ENCODE measurements at regions not wholly inside any gene's neighbourhood (a gene's known extent, or its start where the extent isn't known, plus 50 kb on each side); places are given as distances from the start of the nearest gene placed in this dataset.

DNA sequence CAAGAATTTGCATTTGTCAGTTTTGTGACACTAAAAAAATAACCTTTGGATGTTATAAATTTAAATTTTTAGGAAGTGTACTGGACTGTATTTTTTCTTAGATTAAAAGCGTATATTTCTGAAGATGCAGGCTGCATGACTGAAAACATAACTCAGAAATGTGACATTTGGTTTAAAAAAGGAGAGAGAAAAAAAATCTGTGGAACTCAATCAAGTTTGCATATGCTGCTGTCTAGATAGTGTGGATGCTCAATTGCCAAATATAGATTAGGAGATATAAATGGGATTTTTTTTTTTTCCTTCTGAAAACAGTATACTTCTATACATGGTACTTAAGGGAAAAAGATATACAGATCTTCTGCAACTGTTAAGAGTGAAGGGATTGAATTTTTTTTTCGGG, 402.3 kb downstream of the TAF11L14 start:
- POLR2A ChIA-PET = no interaction called here
- CTCF ChIA-PET = no interaction called here
- H3K4me1 ChIP-seq (ENCODE audit: control insufficient read depth, insufficient read depth, low read length) = no peaks in the 10 kb centered on the region

DNA sequence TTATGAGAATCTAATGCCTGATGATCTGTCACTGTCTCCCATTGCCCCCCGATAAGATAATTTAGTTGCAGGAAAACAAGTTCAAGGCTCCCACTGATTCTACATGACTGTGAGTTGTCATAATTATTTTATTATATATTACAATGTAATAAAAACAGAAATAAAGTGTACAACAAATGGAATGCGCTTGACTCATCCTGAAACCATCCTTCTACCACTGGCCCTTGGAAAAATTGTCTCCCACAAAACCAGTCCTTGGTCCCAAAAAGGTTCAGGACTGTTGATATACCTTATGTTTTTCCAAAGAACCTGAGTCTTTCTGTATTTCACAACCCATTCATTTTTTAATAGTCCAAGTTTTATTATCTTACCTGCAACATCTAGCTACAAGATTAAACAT, 403.5 kb downstream of the TAF11L14 start:
- Histone ChIP-seq H3K27ac (ENCODE audit: extremely low read depth, low read depth, low read length) (no peak overlapping the region), H3K4me3 (ENCODE audit: low read depth, low read length) (no peak overlapping the region), H3K9me3 (ENCODE audit: control insufficient read depth, insufficient read depth, low read depth, low read length) (no peaks in the 10 kb centered on the region), H3K4me1 (ENCODE audit: control insufficient read depth, insufficient read depth, low read length) (no peaks in the 10 kb centered on the region), H3K36me3 (ENCODE audit: control insufficient read depth in 2 of 2, insufficient read depth in 1 of 2, low read length in 2 of 2) (no peaks in the 10 kb centered on the region)
- ChIA-PET POLR2A (no interaction called here), CTCF (no interaction called here)
- TF ChIP-seq MEIS1 (CRISPR knock-in tag; IDR thresholded peaks at IDR 0.05; ENCODE audit: borderline replicate concordance) (no peak), ZNF558 (tag by site-specific recombination; IDR thresholded peaks at IDR 0.05) (no peak), GLI4 (tag by site-specific recombination; IDR thresholded peaks at IDR 0.05) (no peak), TRIM28 (IDR thresholded peaks at IDR 0.05; ENCODE audit: borderline replicate concordance, low read length) (no peak), ZNF529 (tag by site-specific recombination; IDR thresholded peaks at IDR 0.05; ENCODE audit: insufficient replicate concordance) (no peak), IKZF3 (tag by site-specific recombination; IDR thresholded peaks at IDR 0.05) (no peak), ZNF24 (tag by site-specific recombination; IDR thresholded peaks at IDR 0.05) (no peak)

More for the DNA sequence above, 402.3 kb downstream of the TAF11L14 start:
- H3K27ac ChIP-seq (ENCODE audit: extremely low read depth, low read depth, low read length) = no peak overlapping the region
- no peak for TF ChIP-seq ZNF324 (tag by site-specific recombination; IDR thresholded peaks at IDR 0.05)
- no peak for TF ChIP-seq ZNF785 (tag by site-specific recombination; IDR thresholded peaks at IDR 0.05)
- TF ChIP-seq ZSCAN16 (tag by site-specific recombination; IDR thresholded peaks at IDR 0.05) = no peak
- no peak for TF ChIP-seq ZNF501 (tag by site-specific recombination; IDR thresholded peaks at IDR 0.05)
- TF ChIP-seq, protein P1, sequence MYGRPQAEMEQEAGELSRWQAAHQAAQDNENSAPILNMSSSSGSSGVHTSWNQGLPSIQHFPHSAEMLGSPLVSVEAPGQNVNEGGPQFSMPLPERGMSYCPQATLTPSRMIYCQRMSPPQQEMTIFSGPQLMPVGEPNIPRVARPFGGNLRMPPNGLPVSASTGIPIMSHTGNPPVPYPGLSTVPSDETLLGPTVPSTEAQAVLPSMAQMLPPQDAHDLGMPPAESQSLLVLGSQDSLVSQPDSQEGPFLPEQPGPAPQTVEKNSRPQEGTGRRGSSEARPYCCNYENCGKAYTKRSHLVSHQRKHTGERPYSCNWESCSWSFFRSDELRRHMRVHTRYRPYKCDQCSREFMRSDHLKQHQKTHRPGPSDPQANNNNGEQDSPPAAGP (tag by site-specific recombination; IDR thresholded peaks at IDR 0.05) = no peak
- no peak for TF ChIP-seq BCL11B (tag by site-specific recombination; IDR thresholded peaks at IDR 0.05; ENCODE audit: low read depth)
- no peak for TF ChIP-seq IKZF3 (tag by site-specific recombination; IDR thresholded peaks at IDR 0.05)
- no peaks in the 10 kb centered on the region for H3K9me3 ChIP-seq (ENCODE audit: control insufficient read depth, insufficient read depth, low read depth, low read length)
- no peak overlapping the region for H3K4me3 ChIP-seq (ENCODE audit: low read depth, low read length)
- no peaks in the 10 kb centered on the region for H3K36me3 ChIP-seq (ENCODE audit: control insufficient read depth in 2 of 2, insufficient read depth in 1 of 2, low read length in 2 of 2)

DNA sequence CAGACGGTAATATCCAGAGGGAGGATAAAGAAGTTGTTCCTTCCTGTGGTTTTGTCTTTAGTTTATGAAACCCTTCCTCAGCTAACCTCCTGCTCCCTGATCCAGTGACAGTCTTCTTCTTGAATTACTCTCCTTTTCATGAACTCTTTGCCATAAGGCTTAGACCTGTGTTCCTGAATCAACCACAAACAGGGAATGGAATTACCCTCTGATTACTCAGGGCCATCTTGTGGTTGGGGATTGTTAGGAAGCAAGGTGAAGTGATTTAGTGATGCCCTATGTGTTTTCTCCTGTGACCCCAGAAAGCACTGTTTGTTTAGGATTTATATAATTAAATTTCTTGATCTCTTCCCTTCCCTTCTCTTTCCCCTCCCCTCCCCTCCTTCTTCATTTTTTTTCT, 409.1 kb downstream of the TAF11L14 start:
- H3K9me3 ChIP-seq (ENCODE audit: control insufficient read depth, insufficient read depth, low read depth, low read length) = no peaks in the 10 kb centered on the region
- H3K27ac ChIP-seq (ENCODE audit: extremely low read depth, low read depth, low read length) = no peak overlapping the region
- H3K4me1 ChIP-seq (ENCODE audit: control insufficient read depth, insufficient read depth, low read length) = no peaks in the 10 kb centered on the region
- no peak overlapping the region for H3K4me3 ChIP-seq (ENCODE audit: low read depth, low read length)
- ChIA-PET POLR2A (no interaction called here), CTCF (no interaction called here)
- H3K36me3 ChIP-seq (ENCODE audit: control insufficient read depth in 2 of 2, insufficient read depth in 1 of 2, low read length in 2 of 2) = no peaks in the 10 kb centered on the region
- TF ChIP-seq, protein P2, sequence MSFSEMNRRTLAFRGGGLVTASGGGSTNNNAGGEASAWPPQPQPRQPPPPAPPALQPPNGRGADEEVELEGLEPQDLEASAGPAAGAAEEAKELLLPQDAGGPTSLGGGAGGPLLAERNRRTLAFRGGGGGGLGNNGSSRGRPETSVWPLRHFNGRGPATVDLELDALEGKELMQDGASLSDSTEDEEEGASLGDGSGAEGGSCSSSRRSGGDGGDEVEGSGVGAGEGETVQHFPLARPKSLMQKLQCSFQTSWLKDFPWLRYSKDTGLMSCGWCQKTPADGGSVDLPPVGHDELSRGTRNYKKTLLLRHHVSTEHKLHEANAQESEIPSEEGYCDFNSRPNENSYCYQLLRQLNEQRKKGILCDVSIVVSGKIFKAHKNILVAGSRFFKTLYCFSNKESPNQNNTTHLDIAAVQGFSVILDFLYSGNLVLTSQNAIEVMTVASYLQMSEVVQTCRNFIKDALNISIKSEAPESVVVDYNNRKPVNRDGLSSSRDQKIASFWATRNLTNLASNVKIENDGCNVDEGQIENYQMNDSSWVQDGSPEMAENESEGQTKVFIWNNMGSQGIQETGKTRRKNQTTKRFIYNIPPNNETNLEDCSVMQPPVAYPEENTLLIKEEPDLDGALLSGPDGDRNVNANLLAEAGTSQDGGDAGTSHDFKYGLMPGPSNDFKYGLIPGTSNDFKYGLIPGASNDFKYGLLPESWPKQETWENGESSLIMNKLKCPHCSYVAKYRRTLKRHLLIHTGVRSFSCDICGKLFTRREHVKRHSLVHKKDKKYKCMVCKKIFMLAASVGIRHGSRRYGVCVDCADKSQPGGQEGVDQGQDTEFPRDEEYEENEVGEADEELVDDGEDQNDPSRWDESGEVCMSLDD (tag by site-specific recombination; IDR thresholded peaks at IDR 0.05) = no peak
- TF ChIP-seq ZNF112 (tag by site-specific recombination; IDR thresholded peaks at IDR 0.05) = no peak
- TF ChIP-seq ZNF560 (tag by site-specific recombination; IDR thresholded peaks at IDR 0.05; ENCODE audit: borderline replicate concordance) = no peak
- no peak for TF ChIP-seq ZNF211 (tag by site-specific recombination; IDR thresholded peaks at IDR 0.05; ENCODE audit: low read depth)
- no peak for TF ChIP-seq SCRT2 (tag by site-specific recombination; IDR thresholded peaks at IDR 0.05)
- no peak for TF ChIP-seq ZFHX2 (tag by site-specific recombination; conservative IDR thresholded peaks at IDR 0.05)
- TF ChIP-seq ZNF24 (tag by site-specific recombination; IDR thresholded peaks at IDR 0.05) = no peak
- no peak for TF ChIP-seq ZSCAN23 (tag by site-specific recombination; IDR thresholded peaks at IDR 0.05)
- TF ChIP-seq ZNF549 (tag by site-specific recombination; IDR thresholded peaks at IDR 0.05) = no peak
- TF ChIP-seq ZNF555 (tag by site-specific recombination; conservative IDR thresholded peaks at IDR 0.05) = no peak
- no peak for TF ChIP-seq ZXDB (tag by site-specific recombination; IDR thresholded peaks at IDR 0.05)
- TF ChIP-seq, protein P3, sequence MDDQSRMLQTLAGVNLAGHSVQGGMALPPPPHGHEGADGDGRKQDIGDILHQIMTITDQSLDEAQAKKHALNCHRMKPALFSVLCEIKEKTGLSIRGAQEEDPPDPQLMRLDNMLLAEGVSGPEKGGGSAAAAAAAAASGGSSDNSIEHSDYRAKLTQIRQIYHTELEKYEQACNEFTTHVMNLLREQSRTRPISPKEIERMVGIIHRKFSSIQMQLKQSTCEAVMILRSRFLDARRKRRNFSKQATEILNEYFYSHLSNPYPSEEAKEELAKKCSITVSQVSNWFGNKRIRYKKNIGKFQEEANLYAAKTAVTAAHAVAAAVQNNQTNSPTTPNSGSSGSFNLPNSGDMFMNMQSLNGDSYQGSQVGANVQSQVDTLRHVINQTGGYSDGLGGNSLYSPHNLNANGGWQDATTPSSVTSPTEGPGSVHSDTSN (CRISPR knock-in tag; IDR thresholded peaks at IDR 0.05) = no peak
- TF ChIP-seq ZNF707 (tag by site-specific recombination; IDR thresholded peaks at IDR 0.05) = no peak
- TF ChIP-seq ZNF785 (tag by site-specific recombination; IDR thresholded peaks at IDR 0.05) = no peak

Measured in HEK293 (cell line).